Keratinocyte (primary cell): ENCODE measurements at regions not wholly inside any gene's neighbourhood (a gene's known extent, or its start where the extent isn't known, plus 50 kb on each side); places are given as distances from the start of the nearest gene placed in this dataset.

Experiments
- DNase-seq: peaks from one replicate; pipeline ENCODE4 v3.0.0-alpha.2; 2011; ENCODE audit warnings: low read depth, missing footprints, low spot score
- FAIRE-seq: peaks from 2 replicates; lab custom pipeline; 2011; peaks lifted over from hg19 to GRCh38; lab: Jason Lieb, UNC
- H2AFZ ChIP-seq: 2 replicates; pipeline ENCODE4 v1.6.0; 2012; ENCODE audit warnings: low read length, control low read depth, inconsistent platforms; ENCODE audit not compliant: control insufficient read depth
- H3K27ac ChIP-seq: 2 replicates; pipeline ENCODE4 v1.5.1; 2011; ENCODE audit warnings: low read length; ENCODE audit not compliant: control insufficient read depth, insufficient read depth
- H3K27me3 ChIP-seq: 3 replicates; pipeline ENCODE4 v1.6.0; 2011; ENCODE audit warnings: low read length; ENCODE audit not compliant: control insufficient read depth, insufficient read depth; ENCODE audit errors: extremely low read depth
- H3K36me3 ChIP-seq, 2 experiments: 2 replicates in 1 of 2; 3 replicates in 1 of 2; pipeline ENCODE4 v1.5.1; 2011; ENCODE audit warnings: low read length in 2 of 2, mild to moderate bottlenecking in 1 of 2; ENCODE audit not compliant: control insufficient read depth in 2 of 2, insufficient read depth in 2 of 2; ENCODE audit errors: extremely low read depth in 1 of 2
- H3K4me1 ChIP-seq: 3 replicates; pipeline ENCODE4 v1.5.1; 2011; ENCODE audit warnings: low read length; ENCODE audit not compliant: control insufficient read depth, insufficient read depth; ENCODE audit errors: extremely low read depth
- H3K4me2 ChIP-seq: 3 replicates; pipeline ENCODE4 v1.6.0; 2011; ENCODE audit warnings: low read depth, low read length; ENCODE audit not compliant: control insufficient read depth, insufficient read depth; ENCODE audit errors: extremely low read depth
- H3K4me3 ChIP-seq, 3 experiments: fragments of 200-600 bp in 1 of 3; sonication (generic) in 1 of 3; 2 replicates in 2 of 3; 3 replicates in 1 of 3; pipeline ENCODE4 v1.5.1; 2011 to 2016; ENCODE audit warnings: low read length in 3 of 3, mild to moderate bottlenecking in 3 of 3, control low read depth in 2 of 3, inconsistent platforms in 1 of 3, low read depth in 1 of 3, mixed read lengths in 1 of 3, mixed run types in 1 of 3, moderate library complexity in 1 of 3; ENCODE audit not compliant: control insufficient read depth in 2 of 3, insufficient read depth in 2 of 3; ENCODE audit errors: extremely low read depth in 1 of 3
- H3K79me2 ChIP-seq: 2 replicates; pipeline ENCODE4 v1.6.0; 2012; ENCODE audit warnings: low read length; ENCODE audit not compliant: control insufficient read depth, insufficient read depth
- H3K9ac ChIP-seq: 3 replicates; pipeline ENCODE4 v1.6.0; 2011; ENCODE audit warnings: low read length; ENCODE audit not compliant: control insufficient read depth, insufficient read depth; ENCODE audit errors: extremely low read depth
- H3K9me1 ChIP-seq: 3 replicates; pipeline ENCODE4 v1.6.0; 2011; ENCODE audit warnings: low read length; ENCODE audit not compliant: control insufficient read depth, insufficient read depth; ENCODE audit errors: extremely low read depth
- H3K9me3 ChIP-seq: 2 replicates; pipeline ENCODE4 v1.5.1; 2012; ENCODE audit warnings: low read depth, low read length; ENCODE audit not compliant: control insufficient read depth
- H4K20me1 ChIP-seq: 3 replicates; pipeline ENCODE4 v1.6.0; 2011; ENCODE audit warnings: low read length; ENCODE audit not compliant: control insufficient read depth, insufficient read depth; ENCODE audit errors: extremely low read depth
- EZH2 ChIP-seq: IDR thresholded peaks from one replicate; pipeline ENCODE4 v1.6.1; 2012; ENCODE audit warnings: inconsistent platforms, mild to moderate bottlenecking, low read length, moderate library complexity
- dilution Hi-C: fragments of 300-500 bp; cut with MboI; formaldehyde crosslinking; loops from one replicate; pipeline ENCODE4 v1.7.0; 2020; ENCODE audit warnings: low sequenced_read_pairs; ENCODE audit not compliant: extremely low pct_ligation_motif_present
- TF ChIP-seq, protein P1 (sequence below), 3 experiments: IDR thresholded peaks in 1 of 3; conservative IDR thresholded peaks in 1 of 3; optimal IDR thresholded peaks in 1 of 3; 2 replicates in 2 of 3; 3 replicates in 1 of 3; pipeline versions ENCODE3 to v1.5.1; 2011; ENCODE audit warnings: low read length in 3 of 3, mild to moderate bottlenecking in 3 of 3, moderate library complexity in 2 of 3, control low read depth in 1 of 3, inconsistent platforms in 1 of 3; ENCODE audit not compliant: insufficient read depth in 2 of 3; ENCODE audit errors: extremely low read depth in 1 of 3

DNA sequence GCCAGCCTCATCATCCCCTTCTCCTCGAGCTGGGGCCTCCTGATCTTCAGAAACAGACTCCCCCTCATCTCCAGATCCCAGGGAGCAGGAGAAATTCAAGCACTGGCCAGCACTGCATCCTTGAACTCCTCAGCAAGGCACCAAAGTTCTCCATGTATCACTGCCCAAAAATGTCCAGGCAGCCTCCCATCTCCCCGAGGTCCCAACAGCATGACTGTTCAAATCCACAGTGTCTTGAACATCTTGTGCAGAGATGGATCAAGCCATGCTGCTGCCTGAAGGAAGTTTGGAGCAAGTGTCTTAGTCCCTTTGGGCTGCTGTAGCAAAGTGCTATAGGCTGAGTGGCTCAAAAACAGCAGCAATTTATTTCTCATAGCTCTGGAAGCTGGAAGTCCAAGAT, 115.5 kb upstream of the GALNT17 start:
- no peaks in the 10 kb centered on the region for H3K4me1 ChIP-seq
- DNase-seq = no peak
- H3K27ac ChIP-seq = no peak overlapping the region
- no peak overlapping the region for H3K4me2 ChIP-seq
- H4K20me1 ChIP-seq = no peaks in the 10 kb centered on the region
- no peak overlapping the region for H3K4me3 ChIP-seq
- H3K27me3 ChIP-seq = no peaks in the 10 kb centered on the region
- no peaks in the 10 kb centered on the region for H3K79me2 ChIP-seq
- no peaks in the 10 kb centered on the region for H3K9me1 ChIP-seq
- H3K9ac ChIP-seq = no peak overlapping the region
- dilution Hi-C loops = no loop called here
- FAIRE-seq = no peak
- H3K9me3 ChIP-seq = peaks cover 2% of the 10 kb centered on the region
- no peaks in the 10 kb centered on the region for H3K36me3 ChIP-seq
- no peak for TF ChIP-seq EZH2
- TF ChIP-seq, protein P1, sequence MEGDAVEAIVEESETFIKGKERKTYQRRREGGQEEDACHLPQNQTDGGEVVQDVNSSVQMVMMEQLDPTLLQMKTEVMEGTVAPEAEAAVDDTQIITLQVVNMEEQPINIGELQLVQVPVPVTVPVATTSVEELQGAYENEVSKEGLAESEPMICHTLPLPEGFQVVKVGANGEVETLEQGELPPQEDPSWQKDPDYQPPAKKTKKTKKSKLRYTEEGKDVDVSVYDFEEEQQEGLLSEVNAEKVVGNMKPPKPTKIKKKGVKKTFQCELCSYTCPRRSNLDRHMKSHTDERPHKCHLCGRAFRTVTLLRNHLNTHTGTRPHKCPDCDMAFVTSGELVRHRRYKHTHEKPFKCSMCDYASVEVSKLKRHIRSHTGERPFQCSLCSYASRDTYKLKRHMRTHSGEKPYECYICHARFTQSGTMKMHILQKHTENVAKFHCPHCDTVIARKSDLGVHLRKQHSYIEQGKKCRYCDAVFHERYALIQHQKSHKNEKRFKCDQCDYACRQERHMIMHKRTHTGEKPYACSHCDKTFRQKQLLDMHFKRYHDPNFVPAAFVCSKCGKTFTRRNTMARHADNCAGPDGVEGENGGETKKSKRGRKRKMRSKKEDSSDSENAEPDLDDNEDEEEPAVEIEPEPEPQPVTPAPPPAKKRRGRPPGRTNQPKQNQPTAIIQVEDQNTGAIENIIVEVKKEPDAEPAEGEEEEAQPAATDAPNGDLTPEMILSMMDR (optimal IDR thresholded peaks at IDR 0.05 in 1 of 3, IDR thresholded peaks at IDR 0.05 in 1 of 3, conservative IDR thresholded peaks at IDR 0.05 in 1 of 3; ENCODE audit: extremely low read depth in 1 of 3, insufficient read depth in 2 of 3, low read length in 3 of 3) = no peak
- no peak overlapping the region for H2AFZ ChIP-seq

- Histone ChIP-seq H3K4me3 (no peak overlapping the region), H3K79me2 (no peaks in the 10 kb centered on the region), H3K4me2 (no peak overlapping the region), H3K27me3 (no peaks in the 10 kb centered on the region), H2AFZ (no peak overlapping the region), H3K4me1 (no peaks in the 10 kb centered on the region), H4K20me1 (no peaks in the 10 kb centered on the region), H3K9me1 (no peaks in the 10 kb centered on the region), H3K36me3 (no peaks in the 10 kb centered on the region), H3K27ac (no peak overlapping the region), H3K9ac (no peak overlapping the region), H3K9me3 (peaks cover 2% of the 10 kb centered on the region)
- FAIRE-seq = no peak
- no peak for DNase-seq
- TF ChIP-seq EZH2 = no peak
- TF ChIP-seq, protein P1 (optimal IDR thresholded peaks at IDR 0.05 in 1 of 3, IDR thresholded peaks at IDR 0.05 in 1 of 3, conservative IDR thresholded peaks at IDR 0.05 in 1 of 3; ENCODE audit: extremely low read depth in 1 of 3, insufficient read depth in 2 of 3, low read length in 3 of 3) = no peak
- dilution Hi-C loops = no loop called here
Observed at GRCh38 chr7:71017602-71018001, 114.3 kb upstream of the GALNT17 start.
